ENCODE measurements at regions not wholly inside any gene's neighbourhood (a gene's known extent, or its start where the extent isn't known, plus 50 kb on each side); places are given as distances from the start of the nearest gene placed in this dataset.

DNA sequence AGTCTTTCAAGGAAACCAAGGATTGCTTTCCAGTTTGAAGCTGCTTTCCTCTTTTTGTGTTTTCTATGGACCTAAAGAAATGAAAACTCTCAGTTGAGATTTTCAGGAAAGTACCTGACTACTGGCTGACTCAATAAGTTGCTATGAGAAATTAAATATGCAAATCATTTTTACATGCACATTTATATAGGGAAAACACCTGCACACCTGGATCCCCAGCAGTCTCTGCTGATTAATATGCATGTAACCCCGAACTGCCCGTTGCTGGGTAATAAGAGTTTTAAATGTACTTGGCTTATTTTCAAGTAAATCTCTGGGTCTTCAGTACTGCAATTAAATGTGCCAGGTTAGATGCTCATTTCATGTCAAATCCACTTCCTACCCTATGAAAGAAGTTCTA, 77.2 kb downstream of the KBTBD8 start (continued):
- TF ChIP-seq, protein P1, sequence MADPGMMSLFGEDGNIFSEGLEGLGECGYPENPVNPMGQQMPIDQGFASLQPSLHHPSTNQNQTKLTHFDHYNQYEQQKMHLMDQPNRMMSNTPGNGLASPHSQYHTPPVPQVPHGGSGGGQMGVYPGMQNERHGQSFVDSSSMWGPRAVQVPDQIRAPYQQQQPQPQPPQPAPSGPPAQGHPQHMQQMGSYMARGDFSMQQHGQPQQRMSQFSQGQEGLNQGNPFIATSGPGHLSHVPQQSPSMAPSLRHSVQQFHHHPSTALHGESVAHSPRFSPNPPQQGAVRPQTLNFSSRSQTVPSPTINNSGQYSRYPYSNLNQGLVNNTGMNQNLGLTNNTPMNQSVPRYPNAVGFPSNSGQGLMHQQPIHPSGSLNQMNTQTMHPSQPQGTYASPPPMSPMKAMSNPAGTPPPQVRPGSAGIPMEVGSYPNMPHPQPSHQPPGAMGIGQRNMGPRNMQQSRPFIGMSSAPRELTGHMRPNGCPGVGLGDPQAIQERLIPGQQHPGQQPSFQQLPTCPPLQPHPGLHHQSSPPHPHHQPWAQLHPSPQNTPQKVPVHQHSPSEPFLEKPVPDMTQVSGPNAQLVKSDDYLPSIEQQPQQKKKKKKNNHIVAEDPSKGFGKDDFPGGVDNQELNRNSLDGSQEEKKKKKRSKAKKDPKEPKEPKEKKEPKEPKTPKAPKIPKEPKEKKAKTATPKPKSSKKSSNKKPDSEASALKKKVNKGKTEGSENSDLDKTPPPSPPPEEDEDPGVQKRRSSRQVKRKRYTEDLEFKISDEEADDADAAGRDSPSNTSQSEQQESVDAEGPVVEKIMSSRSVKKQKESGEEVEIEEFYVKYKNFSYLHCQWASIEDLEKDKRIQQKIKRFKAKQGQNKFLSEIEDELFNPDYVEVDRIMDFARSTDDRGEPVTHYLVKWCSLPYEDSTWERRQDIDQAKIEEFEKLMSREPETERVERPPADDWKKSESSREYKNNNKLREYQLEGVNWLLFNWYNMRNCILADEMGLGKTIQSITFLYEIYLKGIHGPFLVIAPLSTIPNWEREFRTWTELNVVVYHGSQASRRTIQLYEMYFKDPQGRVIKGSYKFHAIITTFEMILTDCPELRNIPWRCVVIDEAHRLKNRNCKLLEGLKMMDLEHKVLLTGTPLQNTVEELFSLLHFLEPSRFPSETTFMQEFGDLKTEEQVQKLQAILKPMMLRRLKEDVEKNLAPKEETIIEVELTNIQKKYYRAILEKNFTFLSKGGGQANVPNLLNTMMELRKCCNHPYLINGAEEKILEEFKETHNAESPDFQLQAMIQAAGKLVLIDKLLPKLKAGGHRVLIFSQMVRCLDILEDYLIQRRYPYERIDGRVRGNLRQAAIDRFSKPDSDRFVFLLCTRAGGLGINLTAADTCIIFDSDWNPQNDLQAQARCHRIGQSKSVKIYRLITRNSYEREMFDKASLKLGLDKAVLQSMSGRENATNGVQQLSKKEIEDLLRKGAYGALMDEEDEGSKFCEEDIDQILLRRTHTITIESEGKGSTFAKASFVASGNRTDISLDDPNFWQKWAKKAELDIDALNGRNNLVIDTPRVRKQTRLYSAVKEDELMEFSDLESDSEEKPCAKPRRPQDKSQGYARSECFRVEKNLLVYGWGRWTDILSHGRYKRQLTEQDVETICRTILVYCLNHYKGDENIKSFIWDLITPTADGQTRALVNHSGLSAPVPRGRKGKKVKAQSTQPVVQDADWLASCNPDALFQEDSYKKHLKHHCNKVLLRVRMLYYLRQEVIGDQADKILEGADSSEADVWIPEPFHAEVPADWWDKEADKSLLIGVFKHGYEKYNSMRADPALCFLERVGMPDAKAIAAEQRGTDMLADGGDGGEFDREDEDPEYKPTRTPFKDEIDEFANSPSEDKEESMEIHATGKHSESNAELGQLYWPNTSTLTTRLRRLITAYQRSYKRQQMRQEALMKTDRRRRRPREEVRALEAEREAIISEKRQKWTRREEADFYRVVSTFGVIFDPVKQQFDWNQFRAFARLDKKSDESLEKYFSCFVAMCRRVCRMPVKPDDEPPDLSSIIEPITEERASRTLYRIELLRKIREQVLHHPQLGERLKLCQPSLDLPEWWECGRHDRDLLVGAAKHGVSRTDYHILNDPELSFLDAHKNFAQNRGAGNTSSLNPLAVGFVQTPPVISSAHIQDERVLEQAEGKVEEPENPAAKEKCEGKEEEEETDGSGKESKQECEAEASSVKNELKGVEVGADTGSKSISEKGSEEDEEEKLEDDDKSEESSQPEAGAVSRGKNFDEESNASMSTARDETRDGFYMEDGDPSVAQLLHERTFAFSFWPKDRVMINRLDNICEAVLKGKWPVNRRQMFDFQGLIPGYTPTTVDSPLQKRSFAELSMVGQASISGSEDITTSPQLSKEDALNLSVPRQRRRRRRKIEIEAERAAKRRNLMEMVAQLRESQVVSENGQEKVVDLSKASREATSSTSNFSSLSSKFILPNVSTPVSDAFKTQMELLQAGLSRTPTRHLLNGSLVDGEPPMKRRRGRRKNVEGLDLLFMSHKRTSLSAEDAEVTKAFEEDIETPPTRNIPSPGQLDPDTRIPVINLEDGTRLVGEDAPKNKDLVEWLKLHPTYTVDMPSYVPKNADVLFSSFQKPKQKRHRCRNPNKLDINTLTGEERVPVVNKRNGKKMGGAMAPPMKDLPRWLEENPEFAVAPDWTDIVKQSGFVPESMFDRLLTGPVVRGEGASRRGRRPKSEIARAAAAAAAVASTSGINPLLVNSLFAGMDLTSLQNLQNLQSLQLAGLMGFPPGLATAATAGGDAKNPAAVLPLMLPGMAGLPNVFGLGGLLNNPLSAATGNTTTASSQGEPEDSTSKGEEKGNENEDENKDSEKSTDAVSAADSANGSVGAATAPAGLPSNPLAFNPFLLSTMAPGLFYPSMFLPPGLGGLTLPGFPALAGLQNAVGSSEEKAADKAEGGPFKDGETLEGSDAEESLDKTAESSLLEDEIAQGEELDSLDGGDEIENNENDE (IDR thresholded peaks at IDR 0.05; ENCODE audit: insufficient replicate concordance, low read length) = no peak
- TF ChIP-seq, protein P2, sequence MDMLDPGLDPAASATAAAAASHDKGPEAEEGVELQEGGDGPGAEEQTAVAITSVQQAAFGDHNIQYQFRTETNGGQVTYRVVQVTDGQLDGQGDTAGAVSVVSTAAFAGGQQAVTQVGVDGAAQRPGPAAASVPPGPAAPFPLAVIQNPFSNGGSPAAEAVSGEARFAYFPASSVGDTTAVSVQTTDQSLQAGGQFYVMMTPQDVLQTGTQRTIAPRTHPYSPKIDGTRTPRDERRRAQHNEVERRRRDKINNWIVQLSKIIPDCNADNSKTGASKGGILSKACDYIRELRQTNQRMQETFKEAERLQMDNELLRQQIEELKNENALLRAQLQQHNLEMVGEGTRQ (IDR thresholded peaks at IDR 0.05; ENCODE audit: low read length) = no peak
- TF ChIP-seq POLR2A (IDR thresholded peaks at IDR 0.05; ENCODE audit: control extremely low read depth in 1 of 2, low read depth in 2 of 2, low read length in 2 of 2) (no peak), CREB1 (IDR thresholded peaks at IDR 0.05) (no peak), SAP30 (IDR thresholded peaks at IDR 0.05; ENCODE audit: insufficient read depth, insufficient replicate concordance, low read length) (no peak), GTF2F1 (IDR thresholded peaks at IDR 0.05; ENCODE audit: borderline replicate concordance, low read depth, low read length) (no peak)

Measured in H1 (cell line).